HepG2 (cell line): ENCODE measurements at regions not wholly inside any gene's neighbourhood (a gene's known extent, or its start where the extent isn't known, plus 50 kb on each side); places are given as distances from the start of the nearest gene placed in this dataset.

Source experiments
- CHD2 ChIP-seq: IDR thresholded peaks from 2 replicates; pipeline ENCODE4 v1.6.1; 2011; ENCODE audit warnings: low read depth, low read length, improper control_type of control experiment
- TF ChIP-seq, protein P1 (sequence below): sonication (generic); formaldehyde crosslinking; conservative IDR thresholded peaks from 2 replicates; pipeline ENCODE4 v1.4.0; 2020; ENCODE audit warnings: missing genetic modification reagents

DNA sequence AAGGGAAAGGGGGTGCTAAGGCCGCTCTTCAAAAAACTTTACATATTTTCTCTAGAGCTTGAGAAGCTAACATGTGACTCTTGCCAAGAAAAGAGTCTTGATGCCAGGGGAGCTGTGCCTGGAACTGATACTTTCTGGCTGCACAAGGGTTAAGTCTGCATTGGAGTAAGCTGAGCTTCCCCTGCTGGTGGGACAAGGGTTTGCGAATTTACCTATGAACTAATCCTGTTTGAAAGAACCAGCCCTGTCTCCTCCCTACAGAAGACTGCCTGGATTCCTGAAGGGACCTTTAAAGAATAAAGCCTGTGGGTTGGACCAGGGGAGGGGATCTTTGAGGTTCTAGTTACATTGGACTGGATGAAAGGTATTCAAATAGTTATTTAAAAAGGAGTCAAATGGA, 58.3 kb upstream of the EPHA3 start:
- TF ChIP-seq, protein P1, sequence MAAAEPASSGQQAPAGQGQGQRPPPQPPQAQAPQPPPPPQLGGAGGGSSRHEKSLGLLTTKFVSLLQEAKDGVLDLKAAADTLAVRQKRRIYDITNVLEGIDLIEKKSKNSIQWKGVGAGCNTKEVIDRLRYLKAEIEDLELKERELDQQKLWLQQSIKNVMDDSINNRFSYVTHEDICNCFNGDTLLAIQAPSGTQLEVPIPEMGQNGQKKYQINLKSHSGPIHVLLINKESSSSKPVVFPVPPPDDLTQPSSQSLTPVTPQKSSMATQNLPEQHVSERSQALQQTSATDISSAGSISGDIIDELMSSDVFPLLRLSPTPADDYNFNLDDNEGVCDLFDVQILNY (CRISPR knock-in tag), result no peak
- TF ChIP-seq CHD2, result no peak
